ENCODE measurements at regions not wholly inside any gene's neighbourhood (a gene's known extent, or its start where the extent isn't known, plus 50 kb on each side); places are given as distances from the start of the nearest gene placed in this dataset.

DNA sequence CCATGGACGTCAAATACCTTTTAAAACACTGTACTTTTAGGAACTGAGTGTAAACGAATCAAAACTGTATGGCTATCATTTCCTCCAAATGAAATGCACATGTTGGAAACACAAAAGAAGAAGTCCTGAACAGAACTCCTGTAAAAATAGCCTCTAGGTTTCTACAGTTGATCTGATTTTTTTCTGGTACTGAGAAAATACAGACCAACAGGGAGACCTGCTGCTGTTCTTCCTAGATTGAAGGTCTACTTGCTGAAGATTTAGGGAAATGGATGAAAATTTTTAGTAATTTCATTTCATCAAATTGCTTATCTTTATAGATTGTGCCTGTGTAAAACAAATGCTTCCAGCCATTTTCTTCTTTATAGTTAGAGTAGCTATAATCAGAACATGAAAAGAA lies 520.4 kb downstream of the SLITRK6 start:
- FAIRE-seq, result no peak

DNA sequence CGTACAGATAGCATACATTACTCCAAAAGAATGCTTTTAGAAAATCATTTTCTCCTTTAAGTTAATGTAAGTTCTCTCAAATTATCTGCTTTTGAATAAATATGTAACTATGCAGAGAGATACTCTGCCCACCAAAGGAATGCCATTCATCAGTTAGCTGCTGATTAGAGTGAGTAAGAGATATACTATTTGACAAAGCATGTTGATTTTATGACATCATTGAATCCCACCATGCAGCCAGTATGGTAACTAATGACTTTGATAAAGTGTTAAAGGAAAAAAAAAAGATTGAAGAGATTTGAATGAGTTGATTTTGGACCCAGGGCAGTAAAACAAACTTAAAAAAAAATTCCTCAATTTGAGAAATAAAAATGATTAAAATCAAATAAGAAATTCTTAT lies 521.5 kb downstream of the SLITRK6 start:
- FAIRE-seq, result no peak

DNA sequence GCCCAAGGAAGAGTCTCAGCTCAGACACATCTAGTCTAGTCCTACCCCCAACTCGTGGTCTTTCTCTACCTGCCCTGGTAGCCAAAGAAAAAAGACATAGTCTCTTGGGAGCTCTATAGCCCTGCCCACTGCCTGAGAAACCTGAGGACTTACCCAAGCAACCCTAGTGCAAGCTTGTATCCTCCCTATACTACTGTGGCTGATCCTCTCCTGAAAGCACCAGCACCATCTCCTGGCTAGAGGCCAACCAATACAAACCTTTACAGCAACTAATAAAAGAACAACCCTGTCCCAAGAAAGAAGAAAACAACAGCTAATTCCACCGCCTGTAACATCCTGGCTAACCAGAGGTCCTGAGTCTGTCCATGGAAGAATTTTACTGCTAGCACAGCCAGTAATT lies 532.4 kb downstream of the SLITRK6 start:
- no peak for FAIRE-seq

DNA sequence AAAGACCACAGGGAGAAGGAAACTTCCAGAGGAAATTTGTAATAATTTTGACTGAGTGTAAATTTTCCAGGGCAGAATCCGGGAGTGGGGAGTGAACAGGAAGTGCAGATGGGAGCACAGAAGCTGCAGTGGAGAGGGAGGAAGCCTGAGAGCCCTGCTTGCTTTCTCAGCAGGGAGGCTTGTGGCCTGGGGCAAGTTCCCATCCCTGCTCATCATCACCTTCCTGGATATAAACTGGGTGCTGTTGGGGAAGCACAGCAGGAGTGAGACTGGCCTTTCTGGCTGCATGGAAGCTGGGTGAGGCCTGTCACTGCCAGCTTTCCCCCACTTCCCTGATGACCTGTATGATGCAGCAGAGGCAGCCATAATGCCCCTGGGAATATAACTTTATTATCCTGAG lies 532.9 kb downstream of the SLITRK6 start:
- no peak for FAIRE-seq

DNA sequence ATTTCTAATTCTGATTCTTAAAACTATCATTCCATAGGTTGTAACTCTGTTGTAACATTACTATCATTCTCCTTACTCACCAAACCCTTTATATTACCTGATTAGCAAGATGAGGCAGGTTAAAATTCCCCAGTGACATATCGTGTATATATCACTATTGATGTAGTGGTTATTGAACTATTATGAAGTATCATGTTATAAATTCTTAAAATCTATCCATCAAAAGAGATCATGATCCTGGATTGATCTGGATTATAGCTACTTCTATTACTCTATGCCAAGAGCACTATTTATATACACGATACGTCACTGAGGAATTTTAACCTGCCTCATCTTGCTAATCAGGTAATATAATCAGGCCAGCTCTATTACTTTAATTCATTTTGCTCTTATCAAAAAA lies 533.9 kb downstream of the SLITRK6 start:
- no peak for FAIRE-seq

DNA sequence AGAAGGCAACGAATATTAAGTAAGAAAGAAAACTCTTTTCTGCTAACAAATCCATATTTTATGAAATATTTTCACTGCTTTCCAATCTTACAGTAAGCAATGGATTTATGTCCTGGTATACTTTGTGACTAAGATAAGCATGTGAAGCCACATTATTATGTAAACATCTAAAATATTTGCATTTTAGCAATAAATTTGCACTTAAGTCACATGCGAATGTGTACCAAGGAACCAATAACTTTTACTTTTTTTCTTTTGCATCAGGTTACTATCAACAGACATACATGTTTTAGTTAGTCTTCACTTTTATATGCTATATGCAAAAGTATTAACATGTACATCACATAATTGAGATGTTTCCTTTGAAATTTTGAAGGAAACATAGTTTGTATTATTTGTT lies 536.7 kb downstream of the SLITRK6 start:
- no peak for FAIRE-seq

DNA sequence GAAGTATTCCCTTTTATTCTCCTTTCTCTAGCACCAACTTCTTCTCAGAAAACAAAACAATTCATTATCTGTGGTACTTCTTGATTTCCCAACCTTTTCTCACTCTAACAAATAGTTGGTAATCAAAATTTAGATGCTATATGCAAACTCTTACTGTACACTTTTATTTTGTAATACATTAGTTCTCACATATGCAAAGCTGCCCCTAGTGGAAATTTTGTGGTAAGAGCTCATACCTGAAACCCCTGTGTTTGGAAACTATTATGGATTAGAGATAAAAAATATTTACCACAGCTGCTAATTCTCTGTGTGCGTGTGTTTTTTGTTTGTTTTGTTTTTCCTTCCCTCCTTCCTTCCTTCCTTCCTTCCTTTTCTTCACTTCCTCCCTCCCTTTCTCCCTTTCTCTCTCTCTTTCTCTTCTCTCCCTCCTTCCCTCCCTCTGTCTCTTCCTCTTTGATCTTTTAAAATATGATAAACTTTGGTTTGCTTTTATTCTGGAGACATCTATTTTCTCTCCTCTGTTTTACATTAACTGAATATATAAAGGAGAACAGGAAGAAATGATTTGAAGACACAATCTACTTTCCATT lies 537.4 kb downstream of the SLITRK6 start:
- no peak for FAIRE-seq

DNA sequence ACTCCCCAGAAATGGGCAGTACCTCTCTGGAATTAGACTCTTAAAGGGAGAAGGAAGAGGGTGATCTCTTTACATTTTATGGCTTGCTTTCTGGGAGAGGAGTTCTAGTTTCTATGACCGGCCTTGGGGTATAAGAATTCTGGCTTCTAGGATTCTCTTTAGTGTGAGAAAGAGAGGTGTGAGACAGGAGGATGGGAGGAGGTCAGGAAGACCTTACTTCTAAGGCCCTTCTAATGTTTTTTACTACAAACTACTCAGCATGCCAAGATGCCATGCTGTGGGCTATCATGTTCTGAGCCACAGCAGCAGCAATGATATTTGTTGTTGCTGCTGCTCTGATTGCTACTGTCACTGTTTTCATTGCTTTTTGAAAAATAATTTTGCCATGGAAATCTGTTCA lies 538.3 kb downstream of the SLITRK6 start:
- FAIRE-seq, result no peak

DNA sequence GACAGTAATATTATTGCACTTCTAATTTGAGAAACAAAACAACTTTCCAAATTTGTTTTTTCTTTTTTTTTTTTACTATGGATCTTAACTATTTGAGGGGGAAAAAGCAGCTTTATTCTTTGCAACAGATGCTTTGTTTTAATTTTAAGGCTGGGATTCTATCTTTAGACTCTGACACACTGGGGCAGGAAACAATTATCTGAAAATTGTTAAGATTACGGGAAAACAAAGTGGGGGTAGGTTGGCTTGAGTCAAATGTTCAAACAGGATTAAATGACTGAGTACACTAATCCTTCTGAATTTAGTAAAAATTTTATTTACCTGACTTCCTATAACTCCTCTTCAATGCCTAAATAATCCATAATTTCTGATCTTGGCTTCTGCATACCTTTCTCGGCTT lies 543.2 kb downstream of the SLITRK6 start:
- no peak for FAIRE-seq

DNA sequence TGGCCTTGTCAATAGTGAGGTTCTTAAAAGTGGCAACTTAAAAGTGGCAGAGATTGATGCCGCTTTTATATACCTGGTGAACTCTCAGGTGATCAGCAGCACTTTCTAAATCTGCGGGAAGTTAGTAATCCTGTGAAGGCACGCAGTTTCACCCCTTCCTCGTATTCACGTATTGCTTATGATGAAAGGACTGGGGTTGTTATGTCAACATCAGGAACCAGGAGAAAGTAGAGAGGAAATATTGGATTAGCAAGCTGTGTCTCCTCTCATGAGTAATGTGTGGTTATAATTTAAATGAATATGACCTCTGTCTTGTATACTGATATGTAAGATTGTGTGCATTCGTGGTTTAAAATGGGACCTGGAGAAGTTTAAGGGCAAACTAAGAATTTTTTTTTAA lies 544.6 kb downstream of the SLITRK6 start:
- FAIRE-seq, result no peak

DNA sequence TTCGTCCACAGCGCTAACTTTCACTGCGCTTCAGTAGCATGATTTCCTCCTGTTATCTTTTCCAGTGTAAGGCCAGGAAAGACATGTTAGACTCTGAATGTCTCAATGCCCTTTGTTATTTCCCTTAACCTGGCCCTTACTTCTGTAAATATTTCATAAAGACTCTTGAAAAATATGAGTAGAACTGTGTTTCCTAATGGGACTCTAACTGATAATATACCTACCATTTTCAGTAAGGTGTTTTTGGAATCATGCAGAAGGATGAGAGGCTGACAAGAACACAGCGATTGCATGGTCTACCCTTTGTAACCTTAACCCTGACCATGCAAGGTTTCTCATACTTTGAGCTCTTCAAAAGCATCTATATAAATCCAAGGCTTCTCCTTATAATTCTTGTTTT lies 550.1 kb downstream of the SLITRK6 start:
- no peak for FAIRE-seq

DNA sequence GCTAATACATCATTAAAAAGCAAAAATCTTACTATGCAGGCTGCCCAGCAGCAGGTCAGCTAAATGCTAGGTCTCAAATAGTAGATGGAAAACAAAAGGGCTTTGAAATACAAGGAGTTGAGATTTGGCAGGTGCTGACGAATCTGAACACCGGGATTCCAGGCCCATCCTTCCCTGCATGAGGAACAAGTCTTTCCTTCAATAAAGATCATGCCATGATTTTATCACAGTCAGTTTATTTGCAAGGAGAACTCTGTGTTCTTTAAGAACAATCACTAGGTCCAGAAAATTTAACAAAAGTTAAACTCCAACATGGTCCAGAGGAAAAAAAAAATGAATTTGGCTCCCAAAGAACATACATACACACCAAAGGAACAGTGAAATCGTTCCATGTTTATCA lies 551.4 kb downstream of the SLITRK6 start:
- FAIRE-seq, result no peak

DNA sequence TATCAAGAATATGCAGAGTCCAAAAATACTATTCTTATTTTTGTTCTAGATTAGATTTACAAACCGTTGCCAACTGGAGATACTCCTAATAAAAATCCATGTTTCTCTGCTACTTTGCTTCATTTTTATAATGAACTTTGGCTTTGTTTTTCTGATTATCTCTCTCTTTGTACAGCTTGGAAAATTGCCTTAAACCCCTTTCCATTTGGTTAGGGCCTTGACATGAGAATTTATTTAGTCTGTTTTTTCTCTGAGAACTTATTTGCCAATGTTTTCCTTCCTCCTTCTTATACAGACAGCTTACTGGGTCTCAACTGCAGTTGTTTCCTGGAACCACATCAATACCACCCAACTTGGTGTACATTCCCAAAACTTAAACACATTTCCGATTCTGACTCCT lies 555.4 kb downstream of the SLITRK6 start:
- no peak for FAIRE-seq

DNA sequence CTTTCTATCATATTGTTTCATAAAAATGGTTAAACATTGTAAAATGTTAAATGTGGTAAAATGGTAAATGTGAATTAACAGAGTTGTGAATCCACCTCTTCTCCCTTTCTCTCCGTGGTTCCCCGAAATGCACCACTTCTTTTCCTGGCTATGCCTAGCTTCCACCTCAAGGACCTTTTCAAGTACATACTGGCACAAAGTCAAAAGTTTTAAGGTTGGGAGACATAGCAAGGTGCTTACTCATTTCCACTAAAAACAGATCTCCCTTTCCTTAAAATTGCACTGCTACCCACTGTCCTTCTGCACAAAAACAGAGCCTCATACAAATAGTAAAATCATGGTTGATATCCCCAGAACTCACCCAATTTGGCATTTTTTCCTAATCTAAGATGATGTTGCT lies 558.2 kb downstream of the SLITRK6 start:
- FAIRE-seq, result no peak

DNA sequence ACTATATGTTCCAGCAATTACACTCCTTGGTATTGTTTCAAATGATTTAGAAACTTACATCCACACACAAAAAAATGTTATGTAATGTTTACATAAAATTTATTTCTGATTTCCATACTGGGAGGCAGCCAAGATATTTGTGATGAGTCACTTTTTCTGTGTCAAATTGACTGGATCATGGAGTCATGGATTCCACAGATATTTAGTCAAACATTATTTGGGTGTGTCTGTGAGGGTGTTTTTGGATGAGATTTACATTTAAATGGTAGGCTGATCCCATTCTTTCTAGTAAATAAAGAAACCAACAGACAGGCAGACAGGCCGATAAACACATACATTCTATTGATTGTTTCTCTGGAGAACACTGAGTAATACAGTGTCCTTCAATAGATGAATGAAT lies 562.8 kb downstream of the SLITRK6 start:
- no peak for FAIRE-seq

DNA sequence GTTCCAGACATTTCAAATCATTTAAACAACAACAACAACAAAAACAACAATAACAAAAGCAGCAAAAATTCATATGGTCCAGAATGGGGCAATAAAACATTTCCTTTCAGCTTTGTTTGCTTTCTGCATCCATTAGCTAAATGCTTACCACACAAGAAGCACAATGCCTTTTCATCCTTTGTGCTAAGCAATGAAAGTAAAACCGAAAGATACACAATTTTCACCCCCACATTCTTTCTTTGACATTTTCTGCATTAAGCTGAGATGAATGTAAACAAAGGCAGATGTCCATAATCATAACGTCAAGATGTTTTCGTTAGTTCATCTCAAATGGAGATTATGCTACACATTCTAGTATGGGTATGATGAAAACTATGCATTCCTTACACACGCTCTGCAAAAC lies 568.5 kb downstream of the SLITRK6 start:
- no peak for FAIRE-seq

DNA sequence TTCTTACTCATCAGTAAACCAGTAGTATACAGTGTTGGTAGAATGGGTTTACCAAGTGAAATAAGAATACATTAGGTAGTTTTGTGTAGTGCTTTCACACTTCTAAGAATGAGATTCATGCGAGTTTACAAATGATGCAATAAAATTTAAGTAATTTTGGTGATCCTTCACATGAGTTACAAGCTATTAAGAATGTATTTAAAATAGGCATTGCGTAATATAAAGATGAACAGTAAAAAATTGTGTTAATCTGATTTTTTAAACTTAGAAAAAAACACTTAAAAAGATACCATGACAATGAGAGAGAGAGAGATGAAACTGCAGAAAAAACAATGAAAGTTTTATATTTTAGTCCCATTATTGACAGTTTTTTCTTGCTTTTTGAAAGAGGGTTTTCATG lies 570.5 kb downstream of the SLITRK6 start:
- no peak for FAIRE-seq

DNA sequence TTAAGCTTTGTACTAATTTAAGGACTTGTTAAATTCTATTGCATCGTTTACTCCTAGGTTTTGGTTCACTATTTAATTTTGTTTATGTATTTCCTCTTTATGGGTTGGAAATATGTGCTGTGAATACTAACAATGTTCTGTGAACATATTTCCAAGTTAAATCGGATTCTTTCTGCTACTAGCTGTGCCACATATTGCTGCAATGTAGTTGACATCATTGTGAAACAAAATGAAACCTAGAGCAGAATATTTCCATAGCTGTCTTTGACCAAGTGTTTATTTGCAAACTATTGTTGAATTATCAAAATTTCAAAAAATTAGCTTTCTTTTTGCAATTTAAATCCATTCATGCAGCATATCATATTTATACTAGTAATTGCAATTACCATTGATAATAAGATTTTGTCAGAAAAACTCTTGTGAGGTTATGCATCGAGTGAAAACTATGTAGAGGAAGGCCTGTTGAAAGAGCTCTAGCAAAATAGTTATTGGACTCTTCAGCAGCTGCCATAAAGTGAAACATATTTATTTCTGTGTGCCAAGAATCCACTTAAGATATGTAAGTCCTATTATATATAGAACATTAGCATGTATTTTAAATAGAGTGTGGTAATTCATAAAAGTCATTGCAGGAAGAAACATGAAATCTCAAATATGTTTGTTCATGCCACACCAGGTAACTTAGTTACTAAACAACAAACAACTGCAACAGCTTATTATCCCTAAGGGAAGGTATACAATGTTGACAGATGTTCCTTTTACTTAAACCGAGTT lies 575.1 kb downstream of the SLITRK6 start:
- FAIRE-seq, result no peak

DNA sequence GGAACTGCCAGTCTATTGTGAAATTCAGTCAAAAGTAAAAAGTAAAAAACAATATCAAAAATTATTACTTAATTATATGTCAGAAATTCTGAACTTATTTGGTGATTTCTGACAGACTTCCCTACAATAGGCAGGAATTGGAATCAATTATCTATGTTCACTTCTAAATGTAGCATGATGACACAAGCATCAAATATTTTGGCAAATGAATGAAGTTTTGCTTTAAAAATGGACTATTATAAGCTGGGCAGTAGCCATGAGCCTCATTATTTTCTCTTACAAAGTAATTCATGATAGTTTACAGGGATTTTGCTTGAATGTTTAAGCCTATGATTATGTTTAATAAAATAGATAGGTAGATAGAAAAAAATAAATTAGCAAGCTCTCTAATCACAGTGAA lies 582.6 kb downstream of the SLITRK6 start:
- FAIRE-seq, result no peak

DNA sequence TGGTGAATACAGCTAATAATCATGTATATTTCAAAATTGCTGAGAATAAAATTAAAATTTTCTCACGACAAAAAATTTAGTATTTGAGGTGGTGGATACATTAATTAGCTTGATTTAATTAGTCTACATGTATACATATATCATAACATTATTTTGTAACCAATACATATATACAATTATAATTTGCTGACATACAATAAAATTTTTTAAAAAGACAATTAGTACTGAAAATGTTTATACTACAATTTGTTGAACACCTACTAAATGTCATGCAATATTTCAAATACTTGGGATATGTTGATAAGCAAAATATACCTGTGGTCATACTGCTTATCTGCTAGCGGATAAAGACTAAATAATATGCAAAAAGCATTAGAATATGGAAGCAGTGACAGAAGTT lies 586.5 kb downstream of the SLITRK6 start:
- no peak for FAIRE-seq

DNA sequence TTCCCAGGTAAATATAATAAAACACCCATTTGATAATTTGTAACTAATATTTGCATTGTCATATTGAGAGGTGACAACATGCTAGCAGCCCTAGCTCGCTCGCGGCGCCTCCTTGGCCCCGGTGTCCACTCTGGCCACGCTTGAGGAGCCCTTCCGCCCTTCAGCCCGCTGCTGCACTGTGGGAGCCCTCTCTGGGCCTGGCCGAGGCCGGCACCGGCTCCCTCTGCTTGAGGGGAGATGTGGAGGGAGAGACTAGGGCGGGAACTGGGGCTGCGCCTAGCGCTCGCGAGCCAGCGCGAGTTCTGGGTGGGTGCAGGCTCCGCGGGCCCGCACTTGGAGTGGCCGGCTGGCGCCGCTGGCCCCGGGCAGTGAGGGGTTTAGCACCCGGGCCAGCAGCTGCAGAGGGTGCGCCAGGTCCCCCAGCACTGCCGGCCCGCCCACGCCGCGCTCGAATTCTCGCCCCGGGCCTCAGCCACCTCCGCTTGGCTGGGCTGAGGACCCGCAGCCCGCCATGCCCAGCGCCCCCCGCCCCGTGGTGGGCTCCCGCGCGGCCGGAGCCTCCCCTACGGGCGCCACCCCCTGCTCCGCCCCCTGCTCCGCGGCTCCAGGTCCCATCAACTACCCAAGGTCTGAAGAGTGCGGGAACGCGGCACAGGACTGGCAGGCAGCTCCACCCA lies 594.4 kb downstream of the SLITRK6 start:
- no peak for FAIRE-seq

DNA sequence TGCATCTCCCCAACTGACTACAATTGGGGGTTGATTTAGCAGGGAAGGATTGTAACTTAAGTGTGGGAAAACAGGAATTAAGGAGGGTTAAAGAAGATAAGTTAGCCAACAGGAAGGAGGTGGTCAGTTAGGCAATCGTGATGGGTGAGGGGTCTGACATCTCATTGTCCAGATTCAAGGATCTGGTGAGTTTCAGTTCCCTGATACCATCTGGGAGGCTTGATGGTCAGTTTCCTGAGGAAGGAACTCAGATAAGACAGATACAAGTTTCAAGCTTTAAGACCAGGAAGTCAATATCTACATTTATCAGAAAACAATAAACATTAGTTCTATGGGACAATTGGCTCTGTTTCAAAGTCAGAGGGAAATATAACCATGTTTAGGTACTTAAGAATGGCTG lies 601.8 kb downstream of the SLITRK6 start:
- FAIRE-seq, result no peak

DNA sequence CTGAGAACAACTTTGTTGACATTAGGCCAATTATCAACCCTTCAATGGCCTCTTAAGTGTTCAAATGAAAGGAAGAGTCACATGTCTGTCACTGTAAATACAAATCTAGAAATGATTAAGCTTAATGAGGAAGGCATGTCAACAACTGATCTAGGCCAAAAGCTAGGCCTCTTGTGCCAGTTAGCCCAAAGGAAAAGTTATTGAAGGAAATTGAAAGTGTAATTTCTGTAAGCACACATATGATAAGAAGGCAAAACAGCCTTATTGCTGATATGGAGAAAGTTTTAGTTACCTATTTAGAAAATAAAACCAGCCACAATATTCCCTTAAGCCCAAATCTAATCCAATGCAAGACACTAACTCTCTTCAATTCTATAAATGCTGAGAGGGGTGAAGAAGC lies 604.7 kb downstream of the SLITRK6 start:
- no peak for FAIRE-seq

DNA sequence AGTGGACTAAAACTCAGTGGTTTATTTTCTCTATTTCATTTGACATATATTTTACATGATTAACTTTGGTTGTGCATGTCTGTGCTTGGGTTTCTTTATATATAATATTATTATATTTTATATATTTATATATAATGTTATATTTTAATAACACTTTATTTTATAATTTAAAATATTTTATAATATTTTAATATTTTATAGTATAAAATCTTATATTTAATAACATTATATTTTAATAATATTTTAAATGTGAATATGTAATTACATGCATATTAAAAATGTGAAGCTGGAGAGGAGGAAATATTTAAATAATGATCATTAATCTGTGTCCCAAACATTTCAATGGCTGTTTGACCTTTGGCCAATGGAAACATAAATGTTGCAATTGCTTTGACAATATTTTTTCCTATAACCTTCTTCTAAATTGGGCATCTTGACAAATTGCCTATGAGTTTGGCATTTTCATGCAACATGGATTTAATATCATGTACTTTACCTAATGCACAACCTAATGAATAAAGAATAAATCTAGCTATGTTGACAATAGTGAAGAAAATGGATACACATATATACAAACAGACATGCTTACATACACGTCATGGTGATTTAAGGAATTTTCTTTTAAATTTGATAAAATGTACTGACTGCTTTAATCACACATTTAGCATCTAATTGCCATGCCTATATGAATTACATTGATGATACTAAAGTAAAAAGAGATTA lies 607.1 kb downstream of the SLITRK6 start:
- FAIRE-seq, result peak; percentile 93
